Right hindlimb (tissue), 1 donor: ENCODE measurements at regions not wholly inside any gene's neighbourhood (a gene's known extent, or its start where the extent isn't known, plus 50 kb on each side); places are given as distances from the start of the nearest gene placed in this dataset.
"Not testable (repeated sequence)": the region's sequence is repeated elsewhere in the genome, so short reads cannot be mapped to it uniquely, and the experiment has no call there.

Experiments used
- DNase-seq: peaks from one replicate; pipeline ENCODE4 v3.0.0-alpha.2; 2018

DNA sequence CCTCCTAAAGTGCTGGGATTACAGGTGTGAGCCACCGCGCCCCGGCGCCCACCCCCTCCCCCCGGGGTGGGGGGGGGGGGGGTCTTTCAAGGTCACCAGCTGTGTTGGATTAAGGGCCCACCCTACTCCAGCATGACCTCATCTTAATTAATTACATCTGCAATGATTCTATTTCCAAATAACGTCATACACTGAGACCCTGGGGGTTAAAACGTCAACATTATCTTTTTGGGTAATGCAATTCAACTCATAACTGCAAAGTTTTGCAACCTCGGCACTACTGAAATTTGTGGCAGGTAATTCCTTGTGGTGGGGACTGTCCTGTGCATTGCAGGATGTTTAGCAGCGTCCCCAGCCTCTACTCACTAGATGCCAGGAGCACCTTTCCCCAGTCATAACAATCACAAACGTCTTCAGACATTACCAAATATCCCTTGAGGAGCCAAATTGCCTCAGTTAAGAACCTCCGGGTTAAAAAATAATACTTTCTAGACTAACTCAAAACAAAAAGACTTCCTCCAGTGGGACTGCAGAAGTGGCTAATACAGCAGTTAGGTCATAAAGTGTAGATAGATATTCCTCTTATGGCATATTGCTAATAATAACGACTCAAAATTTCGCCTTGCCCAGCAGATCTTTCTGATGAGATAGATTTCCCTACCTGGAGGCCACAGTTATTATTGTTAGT lies 233.0 kb upstream of the KAZN start:
- DNase-seq, result peak; percentile 45

DNA sequence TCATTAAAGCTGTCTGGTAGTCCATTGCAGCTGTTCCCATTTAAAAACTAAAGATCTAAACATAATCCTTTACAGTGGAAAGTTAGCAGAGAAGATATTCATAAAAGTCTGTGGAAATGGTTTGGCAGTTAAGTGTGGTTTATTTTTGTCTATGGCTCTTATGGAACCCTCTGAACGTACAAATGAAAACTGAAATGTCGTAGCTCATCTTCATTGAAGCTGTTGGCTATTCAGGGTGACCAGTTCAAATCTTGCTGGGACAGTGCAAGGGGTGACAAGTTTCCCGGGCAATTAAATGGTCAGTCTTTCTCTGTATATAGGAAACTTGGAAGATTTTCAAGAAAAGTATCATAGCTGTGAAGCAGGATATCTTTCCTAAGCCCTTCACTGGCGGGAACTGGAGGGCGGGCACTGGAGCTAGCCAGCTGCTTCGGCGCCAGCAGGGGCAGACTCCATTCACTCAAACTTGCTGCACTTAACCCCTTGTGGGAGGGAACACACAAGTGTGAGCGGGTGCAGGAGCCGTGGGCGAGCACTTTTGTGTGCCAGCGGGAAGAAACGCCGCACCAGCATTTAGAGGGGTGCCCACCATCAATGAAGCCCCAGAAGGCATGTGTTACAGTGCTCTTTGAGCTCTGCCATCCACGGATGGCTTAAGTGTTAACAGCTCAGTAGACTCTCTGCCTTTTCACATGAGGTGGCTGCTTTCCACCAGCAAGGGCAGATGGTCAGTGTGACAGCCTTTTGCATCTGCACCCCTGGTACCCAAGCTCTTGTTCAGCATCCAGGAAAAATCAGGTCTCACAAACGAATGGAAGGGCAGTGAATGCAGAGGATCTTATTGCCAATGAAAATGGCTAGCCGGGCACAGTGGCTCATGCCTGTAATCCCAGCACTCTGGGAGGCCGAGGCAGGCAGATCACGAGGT lies 232.1 kb upstream of the KAZN start:
- peak; percentile 91 for DNase-seq

DNA sequence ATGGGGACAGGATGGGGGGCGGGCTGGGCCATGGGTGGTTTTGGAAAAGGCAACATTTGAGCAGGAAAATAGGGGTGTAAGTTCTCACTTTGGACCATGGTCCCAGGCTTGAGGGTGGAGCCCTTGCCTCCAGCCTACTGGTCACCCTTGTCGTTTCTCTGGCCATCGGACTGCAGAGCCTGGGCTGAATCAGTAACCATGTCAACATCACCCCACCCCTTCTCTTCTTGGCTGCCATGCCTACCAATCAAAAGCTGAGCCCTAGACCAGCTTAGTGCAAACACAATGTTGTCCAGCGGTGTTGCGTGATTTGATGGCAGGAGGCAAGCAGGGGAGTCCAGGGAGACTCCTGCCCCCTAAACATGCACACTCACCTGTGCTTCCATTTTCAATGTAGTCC lies 231.0 kb upstream of the KAZN start:
- DNase-seq, result no peak

DNA sequence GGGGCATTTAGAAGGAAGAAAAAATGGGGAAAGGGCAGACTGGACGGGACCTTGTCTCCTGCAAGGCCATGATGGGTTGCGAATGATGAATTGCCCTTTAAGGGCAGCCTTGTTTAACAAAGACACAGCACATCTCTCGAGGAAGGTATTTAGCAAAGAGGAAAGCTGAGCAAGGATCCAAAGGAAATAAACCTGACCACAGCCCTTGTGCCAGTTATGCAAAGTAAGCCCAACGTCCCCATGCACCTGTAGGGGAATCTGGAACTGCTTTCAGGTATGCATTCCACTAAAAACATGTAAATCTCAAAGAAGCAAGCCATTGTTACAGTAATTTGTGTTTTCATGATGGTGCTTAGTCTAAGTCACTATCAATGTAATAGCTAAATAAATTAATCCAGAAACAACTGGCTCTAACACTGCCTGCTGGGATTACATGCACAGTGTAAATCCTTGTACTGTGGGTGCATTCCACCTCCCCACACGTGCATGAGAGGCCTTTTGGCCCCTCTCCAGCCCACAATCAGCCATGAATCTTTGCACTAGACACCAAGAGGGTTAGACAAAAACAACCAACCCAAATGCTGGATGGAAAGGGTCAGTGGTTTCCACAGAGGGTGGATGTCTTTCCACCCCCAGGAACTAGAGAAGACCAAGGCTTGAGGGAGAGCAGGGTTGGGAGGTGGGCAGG lies 228.8 kb upstream of the KAZN start:
- no peak for DNase-seq

- no peak for DNase-seq
These were observed 226.6 kb upstream of the KAZN start for GRCh38 chr1:14371771-14372497.

DNA sequence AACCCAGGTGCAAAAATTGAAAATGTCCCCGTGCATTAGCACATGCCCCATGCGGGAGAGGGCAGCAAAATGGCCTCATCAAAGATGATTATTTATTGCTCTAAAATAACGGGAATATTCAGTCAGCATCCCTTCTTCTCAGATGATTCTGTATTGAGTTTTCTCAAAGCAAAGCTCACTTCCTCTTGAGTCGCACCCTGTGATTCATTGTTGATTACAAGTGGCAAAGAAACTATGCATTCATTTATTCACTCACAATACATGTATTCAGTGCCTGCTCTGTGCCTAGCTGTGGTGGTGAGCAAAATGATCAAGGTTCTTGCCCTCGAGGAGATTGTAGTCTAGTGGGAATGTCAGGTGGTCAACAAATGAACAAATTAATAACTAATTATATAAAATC lies 226.0 kb upstream of the KAZN start:
- DNase-seq, result no peak

- DNase-seq, result no peak
These were observed 225.3 kb upstream of the KAZN start for GRCh38 chr1:14373081-14373758.

- no peak for DNase-seq
These were observed 223.3 kb upstream of the KAZN start for GRCh38 chr1:14375226-14375625.

- DNase-seq, result no peak
These were observed 221.1 kb upstream of the KAZN start for GRCh38 chr1:14377386-14377785.

- no peak for DNase-seq
These were observed 218.1 kb upstream of the KAZN start for GRCh38 chr1:14380408-14380807.

DNA sequence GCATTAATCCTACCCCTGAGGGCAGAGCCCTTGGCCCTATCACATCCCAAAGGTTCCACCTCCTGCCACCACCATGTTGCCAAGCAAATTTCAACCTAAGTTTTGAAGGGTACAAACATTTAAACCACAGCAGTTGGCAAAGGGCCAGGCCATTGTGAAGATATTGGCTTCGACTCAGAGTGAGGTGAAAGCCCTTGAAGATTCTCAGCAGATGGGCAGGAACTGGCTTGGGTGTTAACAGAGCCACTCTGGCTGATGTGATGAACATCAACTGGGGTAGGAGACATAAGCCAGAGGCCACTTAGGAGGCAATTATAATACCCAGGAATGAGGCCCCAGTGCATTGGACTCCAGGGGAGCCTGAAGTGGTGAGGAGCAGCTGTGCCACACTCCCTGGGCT lies 207.7 kb upstream of the KAZN start:
- DNase-seq, result no peak

DNA sequence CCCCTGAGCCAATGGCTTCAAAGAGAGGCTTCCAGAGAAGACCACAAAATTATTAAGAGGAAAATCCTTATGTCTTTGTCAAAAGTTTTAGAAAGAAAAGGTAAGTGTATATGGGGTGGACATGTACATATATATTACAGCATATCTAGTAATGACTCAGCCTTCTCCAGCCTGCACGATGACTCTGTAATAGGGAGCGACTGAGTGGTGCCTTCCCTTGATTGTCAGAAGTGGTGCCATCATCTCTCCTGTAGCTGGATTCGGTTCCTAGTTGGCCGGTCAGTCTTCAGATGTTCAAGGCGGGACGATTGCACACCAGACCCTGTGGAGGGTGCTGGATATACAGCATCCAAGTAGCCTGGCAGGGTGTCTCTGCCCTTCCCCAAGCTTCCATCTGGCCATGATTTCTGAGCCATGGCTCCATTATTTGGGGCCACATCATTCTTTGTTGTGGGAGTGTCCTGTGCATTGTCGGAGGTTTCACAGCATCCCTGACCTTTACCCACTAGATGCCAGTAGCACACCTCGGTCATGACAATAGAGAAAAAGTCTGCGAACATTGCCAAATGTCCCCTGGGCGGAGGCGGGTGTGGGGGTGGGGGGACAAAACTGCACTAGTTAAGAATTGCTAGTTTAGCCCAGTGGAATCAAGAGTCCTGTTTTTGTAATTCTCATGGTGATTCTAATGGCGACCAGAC lies 206.2 kb upstream of the KAZN start:
- DNase-seq, result no peak

GRCh38 chr1:14392859-14393365 lies 205.6 kb upstream of the KAZN start:
- DNase-seq, result no peak

GRCh38 chr1:14396100-14396499 lies 202.4 kb upstream of the KAZN start:
- no peak for DNase-seq

- no peak for DNase-seq
These were observed 194.4 kb upstream of the KAZN start for GRCh38 chr1:14403961-14404645.

DNA sequence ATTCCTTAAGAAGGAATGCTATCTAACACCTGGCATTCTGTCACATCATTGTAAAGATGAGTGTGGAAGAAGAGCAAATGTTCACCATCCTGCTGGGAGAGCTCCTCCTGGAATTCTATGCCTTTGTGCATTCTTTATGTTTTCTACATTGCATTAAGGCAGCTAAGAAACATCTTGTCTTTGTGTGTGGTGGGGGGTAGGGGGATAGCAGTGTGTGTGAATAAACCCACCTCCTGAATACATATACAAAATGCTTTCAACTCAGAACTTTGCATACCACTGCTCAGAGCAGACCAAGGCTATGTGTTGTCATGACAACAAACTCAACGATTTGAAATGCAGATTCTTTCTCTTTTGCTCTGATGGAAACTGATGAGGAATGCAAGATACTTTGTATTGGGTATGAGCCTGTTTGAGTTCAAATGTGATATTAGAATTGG lies 193.6 kb upstream of the KAZN start:
- no peak for DNase-seq

- DNase-seq, result no peak
These were observed 186.2 kb upstream of the KAZN start for GRCh38 chr1:14412235-14412634.

DNA sequence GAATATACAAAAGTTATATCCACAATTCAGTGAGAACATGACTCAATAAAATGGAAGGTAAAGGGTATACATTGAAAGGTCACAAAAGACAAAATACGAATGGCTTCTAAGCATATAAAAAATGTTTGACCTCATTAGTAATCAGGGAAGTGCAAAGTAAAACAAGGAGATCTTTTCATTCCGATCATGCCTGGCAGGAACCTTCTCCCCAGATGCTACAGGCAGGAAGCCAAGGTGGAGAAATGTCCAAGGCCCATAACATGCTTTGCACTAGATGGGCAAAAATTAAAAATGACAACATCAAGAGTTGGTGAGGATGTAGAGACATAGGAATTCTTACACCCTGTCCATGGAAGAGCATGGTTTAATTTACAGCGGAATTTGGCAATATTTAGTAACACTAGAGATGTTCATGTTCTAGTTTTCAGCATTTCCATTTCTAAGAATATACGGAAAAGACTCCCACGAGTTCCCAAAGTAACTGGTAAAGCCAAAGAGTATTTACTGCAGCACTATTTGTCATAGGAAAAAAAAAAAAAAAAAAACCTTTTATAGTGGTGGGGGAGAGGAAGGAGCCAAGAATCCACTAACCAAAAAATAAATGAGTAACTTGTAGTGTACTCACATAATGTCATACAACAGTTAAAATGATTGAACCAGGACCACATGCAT lies 184.5 kb upstream of the KAZN start:
- peak; percentile 35 for DNase-seq

DNA sequence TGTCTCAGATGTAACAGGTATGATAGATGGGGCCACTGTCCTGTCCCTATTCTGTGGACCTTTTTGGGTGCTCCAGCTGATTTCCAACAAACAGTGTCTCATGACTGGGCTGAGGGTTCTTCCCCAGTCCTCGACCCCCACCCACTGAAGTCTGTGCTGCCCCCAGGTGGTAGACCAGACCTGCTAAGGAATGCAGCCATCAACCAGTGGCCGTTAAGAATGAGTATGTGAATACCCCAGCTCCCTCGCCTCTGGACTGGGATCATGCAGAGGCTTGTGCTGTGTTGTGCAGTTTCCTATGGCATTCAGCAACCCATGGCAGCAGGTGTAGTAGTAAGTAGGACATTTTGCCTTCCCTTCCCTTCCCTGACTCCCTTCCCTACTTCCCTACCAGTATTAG lies 183.1 kb upstream of the KAZN start:
- DNase-seq, result no peak

- not testable (repeated sequence) for DNase-seq
These were observed 178.7 kb upstream of the KAZN start for GRCh38 chr1:14419778-14420218.
